AG10803 (cell line): ENCODE measurements at regions not wholly inside any gene's neighbourhood (a gene's known extent, or its start where the extent isn't known, plus 50 kb on each side); places are given as distances from the start of the nearest gene placed in this dataset.

ENCODE experiments used
- DNase-seq: peaks from one replicate; pipeline ENCODE4 v3.0.0; 2010; ENCODE audit warnings: low read depth
- H3K4me3 ChIP-seq: 2 replicates; pipeline ENCODE4 v1.5.1; 2011; ENCODE audit warnings: mild to moderate bottlenecking, low read length, control low read depth
- CTCF ChIP-seq: conservative IDR thresholded peaks from 2 replicates; pipeline ENCODE4 v1.5.1; 2011; ENCODE audit warnings: mild to moderate bottlenecking, low read length, control low read depth, inconsistent platforms

GRCh38 chr3:28923994-28924393 is 356.9 kb upstream of the RBMS3 start:
- no peak for TF ChIP-seq CTCF
- DNase-seq, result no peak
- H3K4me3 ChIP-seq, result no peak overlapping the region

GRCh38 chr3:28924744-28925360 is 356.0 kb upstream of the RBMS3 start:
- no peak overlapping the region for H3K4me3 ChIP-seq
- DNase-seq, result peak; percentile 36
- no peak for TF ChIP-seq CTCF

GRCh38 chr3:28933337-28933736 is 347.5 kb upstream of the RBMS3 start:
- no peak overlapping the region for H3K4me3 ChIP-seq
- DNase-seq, result no peak
- no peak for TF ChIP-seq CTCF

GRCh38 chr3:28934126-28934813 is 346.6 kb upstream of the RBMS3 start:
- no peak for TF ChIP-seq CTCF

GRCh38 chr3:28935146-28935545 is 345.7 kb upstream of the RBMS3 start:
- no peak for TF ChIP-seq CTCF
- no peak overlapping the region for H3K4me3 ChIP-seq
- no peak for DNase-seq

More at GRCh38 chr3:28934126-28934813, 346.6 kb upstream of the RBMS3 start:
- DNase-seq, result no peak
- no peak overlapping the region for H3K4me3 ChIP-seq

- TF ChIP-seq CTCF, result no peak
- no peak overlapping the region for H3K4me3 ChIP-seq
- no peak for DNase-seq
Observed at GRCh38 chr3:28936154-28936553, 344.7 kb upstream of the RBMS3 start.

- DNase-seq, result peak; percentile 95
- no peak for TF ChIP-seq CTCF
- H3K4me3 ChIP-seq, result no peak overlapping the region
Observed at GRCh38 chr3:28940530-28940929, 340.3 kb upstream of the RBMS3 start.
